HCT116 (cell line): ENCODE measurements at regions not wholly inside any gene's neighbourhood (a gene's known extent, or its start where the extent isn't known, plus 50 kb on each side); places are given as distances from the start of the nearest gene placed in this dataset.

Experiments used
- ATAC-seq: fragments of 200-7000 bp; cut with Tn5 transposase; 2 replicates; pipeline ENCODE4 v1.9.1; 2020; ENCODE audit warnings: mild to moderate bottlenecking, moderate library complexity
- BruUV-seq: library from RNA; stranded (reverse); fragments of 400-500 nt; replicated peaks from 2 replicates; lab custom pipeline; 2021; lab: Mats Ljungman, UMichigan
- CTCF ChIA-PET: fragments of 300-600 bp; sonication (Branson Sonifier 250); formaldehyde crosslinking; loops from one replicate; lab custom pipeline; 2021; ENCODE audit warnings: antibody characterized with exemption; lab: Charles Lee
- POLR2A ChIA-PET: fragments of 300-600, 350-600 bp; sonication (Branson Sonifier 250); formaldehyde crosslinking; loops from one replicate; lab custom pipeline; 2021; ENCODE audit warnings: antibody characterized with exemption; lab: Charles Lee
- RAD21 ChIA-PET, 2 experiments: fragments of 300-600 bp; sonication (Branson Sonifier 250); formaldehyde crosslinking; loops; one replicate each; lab custom pipeline; 2023; ENCODE audit warnings: low total read pairs in 2 of 2; ENCODE audit not compliant: uncharacterized antibody in 2 of 2, unreplicated experiment in 2 of 2, low non-redundant PET in 1 of 2; lab: Charles Lee
- DNase-seq: peaks from one replicate; pipeline ENCODE4 v3.0.0-alpha.2; 2010; ENCODE audit warnings: low read depth, low spot score
- H2AFZ ChIP-seq: fragments of 200-600 bp; shearing (Covaris generic), sonication (generic); 2 replicates; pipeline ENCODE4 v1.6.1; 2017; ENCODE audit warnings: low read depth, mixed run types, mixed read lengths, antibody characterized with exemption, low read length; ENCODE audit not compliant: poor library complexity, severe bottlenecking
- H3K27ac ChIP-seq: 2 replicates; pipeline ENCODE4 v1.5.1; 2012; ENCODE audit warnings: low read depth, low read length
- H3K27me3 ChIP-seq: fragments of 200-600 bp; sonication (generic); 2 replicates; pipeline ENCODE4 v1.6.1; 2016; ENCODE audit warnings: mixed run types, low read length, mixed read lengths; ENCODE audit not compliant: insufficient read depth
- H3K36me3 ChIP-seq, 2 experiments: fragments of 200-500 bp in 1 of 2; fragments of 200-600 bp in 1 of 2; sonication (Bioruptor generic) in 1 of 2; sonication (generic) in 1 of 2; 2 replicates each; pipeline versions ENCODE4 v1.5.1 to v1.6.1; 2014 to 2016; ENCODE audit warnings: low read length in 2 of 2, inconsistent platforms in 1 of 2, mixed read lengths in 1 of 2, mixed run types in 1 of 2; ENCODE audit not compliant: insufficient read depth in 2 of 2, control insufficient read depth in 1 of 2
- H3K4me1 ChIP-seq, 2 experiments: fragments of 200-600 bp in 1 of 2; sonication (generic) in 1 of 2; 2 replicates each; pipeline versions ENCODE4 v1.5.1 to v1.6.1; 2012 to 2017; ENCODE audit warnings: low read length in 2 of 2, inconsistent platforms in 1 of 2, mild to moderate bottlenecking in 1 of 2, mixed read lengths in 1 of 2, mixed run types in 1 of 2, moderate library complexity in 1 of 2; ENCODE audit not compliant: insufficient read depth in 2 of 2, control insufficient read depth in 1 of 2
- H3K4me2 ChIP-seq: fragments of 200-600 bp; sonication (generic); 2 replicates; pipeline ENCODE4 v1.6.1; 2017; ENCODE audit warnings: mixed run types, low read length, mixed read lengths
- H3K4me3 ChIP-seq, 2 experiments: fragments of 200-600 bp in 1 of 2; sonication (generic) in 1 of 2; replicated peaks in 1 of 2; 2 replicates each; pipeline ENCODE4 v1.5.1; 2011 to 2016; ENCODE audit warnings: low read length in 2 of 2, control low read depth in 1 of 2, low read depth in 1 of 2, mild to moderate bottlenecking in 1 of 2, mixed read lengths in 1 of 2, mixed run types in 1 of 2
- H3K79me2 ChIP-seq: fragments of 200-600 bp; sonication (generic); 2 replicates; pipeline ENCODE4 v1.6.1; 2017; ENCODE audit warnings: mild to moderate bottlenecking, mixed run types, low read length, moderate library complexity, mixed read lengths; ENCODE audit not compliant: insufficient read depth
- H3K9ac ChIP-seq: fragments of 200-600 bp; sonication (generic); 2 replicates; pipeline ENCODE4 v1.6.1; 2016; ENCODE audit warnings: low read length, mixed read lengths
- H3K9me2 ChIP-seq: fragments of 200-600 bp; sonication (generic), shearing (Covaris generic); 2 replicates; pipeline ENCODE4 v1.6.1; 2017; ENCODE audit warnings: mixed run types, mild to moderate bottlenecking, moderate library complexity; ENCODE audit not compliant: insufficient read depth
- H3K9me3 ChIP-seq, 2 experiments: fragments of 200-500 bp in 1 of 2; fragments of 200-600 bp in 1 of 2; sonication (Bioruptor generic) in 1 of 2; sonication (generic) in 1 of 2; 2 replicates each; pipeline ENCODE4 v1.6.1; 2014 to 2017; ENCODE audit warnings: low read length in 2 of 2, mixed read lengths in 2 of 2, inconsistent platforms in 1 of 2, low read depth in 1 of 2, mild to moderate bottlenecking in 1 of 2, mixed run types in 1 of 2, moderate library complexity in 1 of 2; ENCODE audit not compliant: control insufficient read depth in 1 of 2, insufficient read depth in 1 of 2
- H4K20me1 ChIP-seq: fragments of 200-600 bp; sonication (generic), shearing (Covaris generic); 2 replicates; pipeline ENCODE4 v1.6.1; 2017; ENCODE audit warnings: mixed run types, mild to moderate bottlenecking, moderate library complexity; ENCODE audit not compliant: insufficient read depth
- CBX3 ChIP-seq: IDR thresholded peaks from 2 replicates; pipeline ENCODE4 v1.6.1; 2012; ENCODE audit warnings: low read depth
- CEBPB ChIP-seq: IDR thresholded peaks from 2 replicates; pipeline ENCODE4 v1.6.1; 2012; ENCODE audit warnings: low read depth
- CTCF ChIP-seq, 3 experiments: fragments of 200-600 bp in 1 of 3; sonication (generic) in 1 of 3; IDR thresholded peaks in 2 of 3; conservative IDR thresholded peaks in 1 of 3; 2 replicates each; pipeline ENCODE4 v1.5.1; 2012 to 2017; ENCODE audit warnings: low read depth in 2 of 3, low read length in 2 of 3, antibody characterized with exemption in 1 of 3, borderline replicate concordance in 1 of 3, control low read depth in 1 of 3, mild to moderate bottlenecking in 1 of 3, mixed read lengths in 1 of 3, mixed run types in 1 of 3, moderate library complexity in 1 of 3; ENCODE audit not compliant: insufficient read depth in 1 of 3
- ELF1 ChIP-seq: IDR thresholded peaks from 2 replicates; pipeline ENCODE4 v1.6.1; 2012; ENCODE audit warnings: low read depth, borderline replicate concordance
- EZH2 ChIP-seq: fragments of 200-600 bp; sonication (generic); IDR thresholded peaks from 2 replicates; pipeline ENCODE4 v1.6.1; 2017; ENCODE audit warnings: antibody characterized with exemption, mixed run types
- EZH2phosphoT487 ChIP-seq: fragments of 200-600 bp; IDR thresholded peaks from 2 replicates; pipeline ENCODE4 v1.6.1; 2018; ENCODE audit warnings: antibody characterized with exemption, borderline replicate concordance
- FOSL1 ChIP-seq: IDR thresholded peaks from 2 replicates; pipeline ENCODE4 v1.6.1; 2012; ENCODE audit warnings: low read depth
- JUND ChIP-seq: IDR thresholded peaks from 2 replicates; pipeline ENCODE4 v1.6.1; 2012
- POLR2A ChIP-seq: IDR thresholded peaks from 2 replicates; pipeline ENCODE4 v1.7.0; 2011; ENCODE audit warnings: borderline replicate concordance; ENCODE audit not compliant: insufficient read depth, insufficient read length; ENCODE audit errors: extremely low read depth
- POLR2AphosphoS5 ChIP-seq: IDR thresholded peaks from 2 replicates; pipeline ENCODE4 v1.6.1; 2011; ENCODE audit warnings: mild to moderate bottlenecking, low read depth, low read length, moderate library complexity
- RAD21 ChIP-seq: IDR thresholded peaks from 2 replicates; pipeline ENCODE4 v1.6.1; 2012; ENCODE audit warnings: low read depth, mild to moderate bottlenecking
- SIN3A ChIP-seq: IDR thresholded peaks from 2 replicates; pipeline ENCODE4 v1.6.1; 2012; ENCODE audit warnings: low read depth
- SRF ChIP-seq: IDR thresholded peaks from 2 replicates; pipeline ENCODE4 v1.6.1; 2012; ENCODE audit warnings: low read depth
- TCF7L2 ChIP-seq: IDR thresholded peaks from 2 replicates; pipeline ENCODE4 v1.7.0; 2011; ENCODE audit warnings: borderline replicate concordance, inconsistent platforms; ENCODE audit not compliant: insufficient read depth, insufficient read length; ENCODE audit errors: extremely low read depth
- YY1 ChIP-seq: IDR thresholded peaks from 2 replicates; pipeline ENCODE4 v1.6.1; 2011; ENCODE audit warnings: low read length, low read depth, moderate library complexity, mild to moderate bottlenecking; ENCODE audit not compliant: insufficient replicate concordance; ENCODE audit errors: extremely low read depth
- ZNF274 ChIP-seq: fragments of 200-500 bp; sonication (Bioruptor generic); IDR thresholded peaks from 2 replicates; pipeline ENCODE4 v1.6.1; 2014; ENCODE audit warnings: mild to moderate bottlenecking, low read depth, low read length, inconsistent platforms
- intact Hi-C: fragments of 100-400 bp; cut with micrococcal nuclease; formaldehyde crosslinking; loops from 2 replicates; pipeline ENCODE4 v1.10.0; 2022
- TF ChIP-seq, protein P1 (sequence below): IDR thresholded peaks from 2 replicates; pipeline ENCODE4 v1.6.1; 2012; ENCODE audit warnings: low read depth
- TF ChIP-seq, protein P2 (sequence below): IDR thresholded peaks from 2 replicates; pipeline ENCODE4 v1.6.1; 2011; ENCODE audit warnings: mild to moderate bottlenecking, low read length, moderate library complexity; ENCODE audit not compliant: insufficient replicate concordance; ENCODE audit errors: extremely low read depth

DNA sequence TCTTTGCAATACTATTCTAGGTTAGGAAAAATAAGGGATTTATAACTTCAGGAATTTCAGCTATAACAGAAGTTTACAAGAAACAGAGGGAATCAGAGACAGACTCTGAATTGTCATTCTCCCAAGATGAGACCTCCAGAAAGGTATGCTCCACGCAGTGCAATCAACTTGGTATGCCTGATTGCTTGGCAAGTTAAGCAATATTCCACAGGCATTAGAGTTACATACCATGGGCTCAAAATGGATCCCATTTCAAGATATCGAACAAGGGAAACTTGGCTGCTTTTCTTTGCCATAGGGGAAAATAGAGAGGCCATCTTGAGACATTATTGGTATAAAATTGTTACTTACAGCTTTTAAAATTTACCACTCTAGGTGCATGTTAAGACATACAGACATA is 615.6 kb upstream of the SOX9 start:
- no peaks in the 10 kb centered on the region for H4K20me1 ChIP-seq
- BruUV-seq = no TSS peak
- H3K27me3 ChIP-seq = no peaks in the 10 kb centered on the region
- no peak overlapping the region for H3K4me3 ChIP-seq
- no peaks in the 10 kb centered on the region for H3K9me2 ChIP-seq
- H3K27ac ChIP-seq = no peak overlapping the region
- H3K4me1 ChIP-seq = no peaks in the 10 kb centered on the region
- CTCF ChIA-PET = no interaction called here
- no peak overlapping the region for H3K9ac ChIP-seq
- no peaks in the 10 kb centered on the region for H3K9me3 ChIP-seq
- TF ChIP-seq JUND (no peak), ZNF274 (no peak), RAD21 (no peak), YY1 (no peak), ELF1 (no peak), TCF7L2 (no peak), CTCF (IDR thresholded peaks at IDR 0.05 in 2 of 3, conservative IDR thresholded peaks at IDR 0.05 in 1 of 3; ENCODE audit: borderline replicate concordance in 1 of 3, insufficient read depth in 1 of 3, low read depth in 2 of 3, low read length in 2 of 3) (no peak), POLR2AphosphoS5 (no peak), CBX3 (no peak), CEBPB (no peak), EZH2phosphoT487 (no peak), POLR2A (no peak), SRF (no peak), FOSL1 (no peak), SIN3A (no peak), EZH2 (no peak)
- TF ChIP-seq, protein P1, sequence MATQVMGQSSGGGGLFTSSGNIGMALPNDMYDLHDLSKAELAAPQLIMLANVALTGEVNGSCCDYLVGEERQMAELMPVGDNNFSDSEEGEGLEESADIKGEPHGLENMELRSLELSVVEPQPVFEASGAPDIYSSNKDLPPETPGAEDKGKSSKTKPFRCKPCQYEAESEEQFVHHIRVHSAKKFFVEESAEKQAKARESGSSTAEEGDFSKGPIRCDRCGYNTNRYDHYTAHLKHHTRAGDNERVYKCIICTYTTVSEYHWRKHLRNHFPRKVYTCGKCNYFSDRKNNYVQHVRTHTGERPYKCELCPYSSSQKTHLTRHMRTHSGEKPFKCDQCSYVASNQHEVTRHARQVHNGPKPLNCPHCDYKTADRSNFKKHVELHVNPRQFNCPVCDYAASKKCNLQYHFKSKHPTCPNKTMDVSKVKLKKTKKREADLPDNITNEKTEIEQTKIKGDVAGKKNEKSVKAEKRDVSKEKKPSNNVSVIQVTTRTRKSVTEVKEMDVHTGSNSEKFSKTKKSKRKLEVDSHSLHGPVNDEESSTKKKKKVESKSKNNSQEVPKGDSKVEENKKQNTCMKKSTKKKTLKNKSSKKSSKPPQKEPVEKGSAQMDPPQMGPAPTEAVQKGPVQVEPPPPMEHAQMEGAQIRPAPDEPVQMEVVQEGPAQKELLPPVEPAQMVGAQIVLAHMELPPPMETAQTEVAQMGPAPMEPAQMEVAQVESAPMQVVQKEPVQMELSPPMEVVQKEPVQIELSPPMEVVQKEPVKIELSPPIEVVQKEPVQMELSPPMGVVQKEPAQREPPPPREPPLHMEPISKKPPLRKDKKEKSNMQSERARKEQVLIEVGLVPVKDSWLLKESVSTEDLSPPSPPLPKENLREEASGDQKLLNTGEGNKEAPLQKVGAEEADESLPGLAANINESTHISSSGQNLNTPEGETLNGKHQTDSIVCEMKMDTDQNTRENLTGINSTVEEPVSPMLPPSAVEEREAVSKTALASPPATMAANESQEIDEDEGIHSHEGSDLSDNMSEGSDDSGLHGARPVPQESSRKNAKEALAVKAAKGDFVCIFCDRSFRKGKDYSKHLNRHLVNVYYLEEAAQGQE = no peak
- TF ChIP-seq, protein P2, sequence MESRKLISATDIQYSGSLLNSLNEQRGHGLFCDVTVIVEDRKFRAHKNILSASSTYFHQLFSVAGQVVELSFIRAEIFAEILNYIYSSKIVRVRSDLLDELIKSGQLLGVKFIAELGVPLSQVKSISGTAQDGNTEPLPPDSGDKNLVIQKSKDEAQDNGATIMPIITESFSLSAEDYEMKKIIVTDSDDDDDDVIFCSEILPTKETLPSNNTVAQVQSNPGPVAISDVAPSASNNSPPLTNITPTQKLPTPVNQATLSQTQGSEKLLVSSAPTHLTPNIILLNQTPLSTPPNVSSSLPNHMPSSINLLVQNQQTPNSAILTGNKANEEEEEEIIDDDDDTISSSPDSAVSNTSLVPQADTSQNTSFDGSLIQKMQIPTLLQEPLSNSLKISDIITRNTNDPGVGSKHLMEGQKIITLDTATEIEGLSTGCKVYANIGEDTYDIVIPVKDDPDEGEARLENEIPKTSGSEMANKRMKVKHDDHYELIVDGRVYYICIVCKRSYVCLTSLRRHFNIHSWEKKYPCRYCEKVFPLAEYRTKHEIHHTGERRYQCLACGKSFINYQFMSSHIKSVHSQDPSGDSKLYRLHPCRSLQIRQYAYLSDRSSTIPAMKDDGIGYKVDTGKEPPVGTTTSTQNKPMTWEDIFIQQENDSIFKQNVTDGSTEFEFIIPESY = no peak
- no peaks in the 10 kb centered on the region for H3K36me3 ChIP-seq
- no peaks in the 10 kb centered on the region for H3K79me2 ChIP-seq
- POLR2A ChIA-PET = no interaction called here
- DNase-seq (no peak), ATAC-seq (no peak)
- no peak overlapping the region for H2AFZ ChIP-seq
- intact Hi-C loops = no loop called here
- H3K4me2 ChIP-seq = no peak overlapping the region
- RAD21 ChIA-PET = no interaction called here
